Gastroesophageal sphincter (tissue), 3 donors: ENCODE measurements at regions not wholly inside any gene's neighbourhood (a gene's known extent, or its start where the extent isn't known, plus 50 kb on each side); places are given as distances from the start of the nearest gene placed in this dataset.

ENCODE experiments used
- EP300 ChIP-seq: sonication (generic); formaldehyde crosslinking; IDR thresholded peaks from one replicate; pipeline ENCODE4 v1.6.1; 2017; ENCODE audit warnings: antibody characterized with exemption, mild to moderate bottlenecking
- POLR2A ChIP-seq, 2 donors: fragments of 450-650 bp; IDR thresholded peaks; one replicate each; pipeline ENCODE4 v1.6.1; 2017; ENCODE audit warnings: antibody characterized with exemption in 2 of 2, mild to moderate bottlenecking in 2 of 2, moderate library complexity in 1 of 2
- POLR2AphosphoS5 ChIP-seq: sonication (generic); formaldehyde crosslinking; IDR thresholded peaks from one replicate; pipeline ENCODE4 v1.6.1; 2017; ENCODE audit warnings: antibody characterized with exemption
- TF ChIP-seq, protein P1 (sequence below), 4 experiments: fragments of 200-600 bp in 2 of 4; fragments of 450-650 bp in 2 of 4; sonication (generic) in 1 of 4; IDR thresholded peaks; one replicate each; pipeline ENCODE4 v1.5.1; 2017 to 2019; ENCODE audit warnings: antibody characterized with exemption in 4 of 4, mild to moderate bottlenecking in 2 of 4, moderate library complexity in 2 of 4

DNA sequence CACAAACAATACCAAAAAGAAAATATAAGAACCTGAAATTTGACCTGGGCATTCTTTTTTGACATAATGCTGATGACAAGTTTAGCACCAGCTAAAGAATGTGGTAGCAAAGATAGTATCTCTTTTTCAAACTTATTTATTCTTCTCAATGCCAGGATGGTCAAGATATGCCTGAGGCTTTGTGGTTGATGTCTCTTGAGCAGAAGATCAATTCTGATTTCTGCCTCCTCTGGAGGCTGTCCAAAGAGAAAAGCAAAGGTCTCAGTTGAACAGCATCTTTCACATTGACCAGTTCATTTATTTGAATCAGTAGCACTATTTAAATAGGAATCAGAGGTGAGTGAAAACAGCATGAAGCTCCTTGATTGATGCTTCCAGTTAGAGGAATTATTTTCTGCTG, 588.2 kb downstream of the HTR1A start:
- TF ChIP-seq, protein P1, sequence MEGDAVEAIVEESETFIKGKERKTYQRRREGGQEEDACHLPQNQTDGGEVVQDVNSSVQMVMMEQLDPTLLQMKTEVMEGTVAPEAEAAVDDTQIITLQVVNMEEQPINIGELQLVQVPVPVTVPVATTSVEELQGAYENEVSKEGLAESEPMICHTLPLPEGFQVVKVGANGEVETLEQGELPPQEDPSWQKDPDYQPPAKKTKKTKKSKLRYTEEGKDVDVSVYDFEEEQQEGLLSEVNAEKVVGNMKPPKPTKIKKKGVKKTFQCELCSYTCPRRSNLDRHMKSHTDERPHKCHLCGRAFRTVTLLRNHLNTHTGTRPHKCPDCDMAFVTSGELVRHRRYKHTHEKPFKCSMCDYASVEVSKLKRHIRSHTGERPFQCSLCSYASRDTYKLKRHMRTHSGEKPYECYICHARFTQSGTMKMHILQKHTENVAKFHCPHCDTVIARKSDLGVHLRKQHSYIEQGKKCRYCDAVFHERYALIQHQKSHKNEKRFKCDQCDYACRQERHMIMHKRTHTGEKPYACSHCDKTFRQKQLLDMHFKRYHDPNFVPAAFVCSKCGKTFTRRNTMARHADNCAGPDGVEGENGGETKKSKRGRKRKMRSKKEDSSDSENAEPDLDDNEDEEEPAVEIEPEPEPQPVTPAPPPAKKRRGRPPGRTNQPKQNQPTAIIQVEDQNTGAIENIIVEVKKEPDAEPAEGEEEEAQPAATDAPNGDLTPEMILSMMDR (IDR thresholded peaks at IDR 0.05): no peak
- TF ChIP-seq POLR2AphosphoS5 (no peak), POLR2A (IDR thresholded peaks at IDR 0.05) (no peak), EP300 (no peak)
